Uterus (tissue), 2 donors: ENCODE measurements at regions not wholly inside any gene's neighbourhood (a gene's known extent, or its start where the extent isn't known, plus 50 kb on each side); places are given as distances from the start of the nearest gene placed in this dataset.
"Not testable (repeated sequence)": the region's sequence is repeated elsewhere in the genome, so short reads cannot be mapped to it uniquely, and the experiment has no call there.

Experiments used
- POLR2A ChIP-seq, 2 donors: fragments of 450-650 bp; IDR thresholded peaks; one replicate each; pipeline ENCODE4 v1.6.1; 2016; ENCODE audit warnings: antibody characterized with exemption in 2 of 2, mild to moderate bottlenecking in 1 of 2, moderate library complexity in 1 of 2
- TF ChIP-seq, protein P1 (sequence below), 4 experiments: fragments of 200-600 bp in 2 of 4; fragments of 450-650 bp in 2 of 4; sonication (generic) in 2 of 4; IDR thresholded peaks; one replicate each; pipeline ENCODE4 v1.5.1; 2016 to 2019; ENCODE audit warnings: antibody characterized with exemption in 4 of 4, mild to moderate bottlenecking in 2 of 4, moderate library complexity in 1 of 4

DNA sequence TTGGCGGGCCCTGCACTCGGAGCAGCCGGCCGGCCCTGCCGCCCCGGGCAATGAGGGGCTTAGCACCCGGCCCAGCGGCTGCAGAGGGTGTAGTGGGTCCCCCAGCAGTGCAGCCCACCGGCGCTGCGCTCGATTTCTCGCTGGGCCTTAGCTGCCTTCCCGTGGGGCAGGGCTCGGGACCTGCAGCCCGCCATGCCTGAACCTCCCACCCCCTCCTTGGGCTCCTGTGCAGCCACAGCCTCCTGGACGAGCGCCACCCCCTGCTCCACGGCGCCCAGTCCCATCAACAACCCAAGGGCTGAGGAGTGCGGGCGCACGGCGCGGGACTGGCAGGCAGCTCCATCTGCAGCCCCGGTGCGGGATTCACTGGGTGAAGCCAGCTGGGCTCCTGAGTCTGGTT is 87.4 kb upstream of the CXXC4 start:
- TF ChIP-seq, protein P1, sequence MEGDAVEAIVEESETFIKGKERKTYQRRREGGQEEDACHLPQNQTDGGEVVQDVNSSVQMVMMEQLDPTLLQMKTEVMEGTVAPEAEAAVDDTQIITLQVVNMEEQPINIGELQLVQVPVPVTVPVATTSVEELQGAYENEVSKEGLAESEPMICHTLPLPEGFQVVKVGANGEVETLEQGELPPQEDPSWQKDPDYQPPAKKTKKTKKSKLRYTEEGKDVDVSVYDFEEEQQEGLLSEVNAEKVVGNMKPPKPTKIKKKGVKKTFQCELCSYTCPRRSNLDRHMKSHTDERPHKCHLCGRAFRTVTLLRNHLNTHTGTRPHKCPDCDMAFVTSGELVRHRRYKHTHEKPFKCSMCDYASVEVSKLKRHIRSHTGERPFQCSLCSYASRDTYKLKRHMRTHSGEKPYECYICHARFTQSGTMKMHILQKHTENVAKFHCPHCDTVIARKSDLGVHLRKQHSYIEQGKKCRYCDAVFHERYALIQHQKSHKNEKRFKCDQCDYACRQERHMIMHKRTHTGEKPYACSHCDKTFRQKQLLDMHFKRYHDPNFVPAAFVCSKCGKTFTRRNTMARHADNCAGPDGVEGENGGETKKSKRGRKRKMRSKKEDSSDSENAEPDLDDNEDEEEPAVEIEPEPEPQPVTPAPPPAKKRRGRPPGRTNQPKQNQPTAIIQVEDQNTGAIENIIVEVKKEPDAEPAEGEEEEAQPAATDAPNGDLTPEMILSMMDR (IDR thresholded peaks at IDR 0.05), result not testable (repeated sequence)
- not testable (repeated sequence) for TF ChIP-seq POLR2A (IDR thresholded peaks at IDR 0.05)
